22Rv1 (cell line): ENCODE measurements at regions not wholly inside any gene's neighbourhood (a gene's known extent, or its start where the extent isn't known, plus 50 kb on each side); places are given as distances from the start of the nearest gene placed in this dataset.

Experiments
- H3K27ac ChIP-seq: fragments of 450-650 bp; 2 replicates; pipeline ENCODE4 v1.5.1; 2017
- CTCF ChIP-seq: fragments of 450-650 bp; IDR thresholded peaks from 2 replicates; pipeline ENCODE4 v1.5.1; 2017; ENCODE audit warnings: mild to moderate bottlenecking
- ZFX ChIP-seq: fragments of 450-650 bp; IDR thresholded peaks from 2 replicates; pipeline ENCODE4 v1.6.1; 2017; ENCODE audit warnings: antibody characterized with exemption, borderline replicate concordance

GRCh38 chr14:71448431-71449315 is 483.6 kb upstream of the RGS6 start:
- no peak overlapping the region for H3K27ac ChIP-seq
- TF ChIP-seq ZFX = no peak
- TF ChIP-seq CTCF = no peak

GRCh38 chr14:71449316-71450055 is 482.7 kb upstream of the RGS6 start:
- no peak overlapping the region for H3K27ac ChIP-seq
- no peak for TF ChIP-seq ZFX
- no peak for TF ChIP-seq CTCF

- H3K27ac ChIP-seq = no peak overlapping the region
- TF ChIP-seq CTCF = no peak
- no peak for TF ChIP-seq ZFX
These were observed 480.7 kb upstream of the RGS6 start for GRCh38 chr14:71451501-71451900.

- TF ChIP-seq CTCF = no peak
- TF ChIP-seq ZFX = no peak
- H3K27ac ChIP-seq = no peak overlapping the region
These were observed 479.7 kb upstream of the RGS6 start for GRCh38 chr14:71452539-71452938.

GRCh38 chr14:71452987-71453386 is 479.2 kb upstream of the RGS6 start:
- H3K27ac ChIP-seq = no peak overlapping the region
- TF ChIP-seq ZFX = no peak
- no peak for TF ChIP-seq CTCF

GRCh38 chr14:71454010-71454409 is 478.2 kb upstream of the RGS6 start:
- H3K27ac ChIP-seq = no peak overlapping the region; the same call in 1 of the 2 replicates
- no peak for TF ChIP-seq CTCF
